ENCODE measurements at regions not wholly inside any gene's neighbourhood (a gene's known extent, or its start where the extent isn't known, plus 50 kb on each side); places are given as distances from the start of the nearest gene placed in this dataset.

DNA sequence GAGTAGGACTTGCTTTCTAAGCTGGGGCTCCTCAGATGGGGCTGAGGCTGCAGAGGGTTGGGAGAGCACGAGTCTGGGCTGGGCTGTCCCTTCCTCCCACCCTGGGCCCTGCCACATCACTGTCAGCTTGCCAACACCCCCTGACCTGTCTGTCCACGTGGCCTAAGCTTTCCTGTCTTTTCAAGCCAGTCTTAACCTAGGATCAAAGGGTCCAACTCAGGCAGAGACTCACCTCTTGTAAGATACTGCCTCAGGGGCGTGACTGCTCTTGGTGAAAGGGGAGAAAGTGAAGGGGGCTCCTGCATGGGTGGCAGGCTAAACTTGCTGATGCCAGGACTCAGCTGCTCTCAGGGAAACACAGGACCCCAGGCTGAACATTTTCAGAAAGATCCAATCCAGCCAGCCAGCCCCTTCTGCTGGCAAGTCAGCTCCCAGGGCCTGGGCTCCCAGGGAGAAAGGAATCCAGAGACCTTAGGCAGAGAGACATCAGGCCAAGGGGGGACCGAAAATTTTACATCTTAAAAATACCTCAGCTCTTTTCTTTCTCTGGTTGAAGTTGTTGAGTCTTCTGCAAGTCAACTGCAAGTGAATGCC is 144.2 kb upstream of the ID2 start:
- TF ChIP-seq, protein P1, sequence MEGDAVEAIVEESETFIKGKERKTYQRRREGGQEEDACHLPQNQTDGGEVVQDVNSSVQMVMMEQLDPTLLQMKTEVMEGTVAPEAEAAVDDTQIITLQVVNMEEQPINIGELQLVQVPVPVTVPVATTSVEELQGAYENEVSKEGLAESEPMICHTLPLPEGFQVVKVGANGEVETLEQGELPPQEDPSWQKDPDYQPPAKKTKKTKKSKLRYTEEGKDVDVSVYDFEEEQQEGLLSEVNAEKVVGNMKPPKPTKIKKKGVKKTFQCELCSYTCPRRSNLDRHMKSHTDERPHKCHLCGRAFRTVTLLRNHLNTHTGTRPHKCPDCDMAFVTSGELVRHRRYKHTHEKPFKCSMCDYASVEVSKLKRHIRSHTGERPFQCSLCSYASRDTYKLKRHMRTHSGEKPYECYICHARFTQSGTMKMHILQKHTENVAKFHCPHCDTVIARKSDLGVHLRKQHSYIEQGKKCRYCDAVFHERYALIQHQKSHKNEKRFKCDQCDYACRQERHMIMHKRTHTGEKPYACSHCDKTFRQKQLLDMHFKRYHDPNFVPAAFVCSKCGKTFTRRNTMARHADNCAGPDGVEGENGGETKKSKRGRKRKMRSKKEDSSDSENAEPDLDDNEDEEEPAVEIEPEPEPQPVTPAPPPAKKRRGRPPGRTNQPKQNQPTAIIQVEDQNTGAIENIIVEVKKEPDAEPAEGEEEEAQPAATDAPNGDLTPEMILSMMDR (IDR thresholded peaks at IDR 0.05), result no peak
- no peak for TF ChIP-seq POLR2A (IDR thresholded peaks at IDR 0.05)
